ENCODE measurements at regions not wholly inside any gene's neighbourhood (a gene's known extent, or its start where the extent isn't known, plus 50 kb on each side); places are given as distances from the start of the nearest gene placed in this dataset.

- DNase-seq, result no peak
Measured at GRCh38 chr13:39981056-39981455, 325.6 kb downstream of the COG6 start.

GRCh38 chr13:39982745-39983144, 327.3 kb downstream of the COG6 start:
- no peak for DNase-seq

- no peak for DNase-seq
Measured at GRCh38 chr13:39985071-39985470, 329.6 kb downstream of the COG6 start.

- DNase-seq, result no peak
Measured at GRCh38 chr13:39988351-39988750, 332.9 kb downstream of the COG6 start.

GRCh38 chr13:39998166-39998565, 342.7 kb downstream of the COG6 start:
- no peak for DNase-seq

GRCh38 chr13:40002016-40002415, 346.6 kb downstream of the COG6 start:
- DNase-seq, result no peak

GRCh38 chr13:40013554-40013953, 358.1 kb downstream of the COG6 start:
- no peak for DNase-seq

- DNase-seq, result no peak
Measured at GRCh38 chr13:40016953-40017660, 361.6 kb downstream of the COG6 start.

- DNase-seq, result no peak
Measured at GRCh38 chr13:40017662-40018262, 362.3 kb downstream of the COG6 start.

- no peak for DNase-seq
Measured at GRCh38 chr13:40023595-40024203, 368.2 kb downstream of the COG6 start.

- no peak for DNase-seq
Measured at GRCh38 chr13:40024204-40024966, 368.9 kb downstream of the COG6 start.

- no peak for DNase-seq
Measured at GRCh38 chr13:40024967-40025714, 369.7 kb downstream of the COG6 start.

- peak; percentile 47 for DNase-seq
Measured at GRCh38 chr13:40026174-40026585, 370.7 kb downstream of the COG6 start.

- peak; percentile 9 for DNase-seq
Measured at GRCh38 chr13:40026741-40027140, 371.3 kb downstream of the COG6 start.

- DNase-seq, result no peak
Measured at GRCh38 chr13:40028446-40028845, 373.0 kb downstream of the COG6 start.

GRCh38 chr13:40031031-40031430, 375.6 kb downstream of the COG6 start:
- no peak for DNase-seq

GRCh38 chr13:40039061-40039460, 383.6 kb downstream of the COG6 start:
- no peak for DNase-seq

- DNase-seq, result no peak
Measured at GRCh38 chr13:40042991-40043390, 387.5 kb downstream of the COG6 start.

GRCh38 chr13:40043764-40044163, 388.3 kb downstream of the COG6 start:
- DNase-seq, result no peak

- DNase-seq, result no peak
Measured at GRCh38 chr13:40047322-40047771, 391.9 kb downstream of the COG6 start.

GRCh38 chr13:40048551-40048950, 393.1 kb downstream of the COG6 start:
- DNase-seq, result no peak

- no peak for DNase-seq
Measured at GRCh38 chr13:40052954-40053353, 397.5 kb downstream of the COG6 start.

- no peak for DNase-seq
Measured at GRCh38 chr13:40053401-40053800, 397.9 kb downstream of the COG6 start.

Data from activated T-cell treated with anti-CD3 and anti-CD28 coated beads for 4 hours (primary cell).